AG04449 (cell line): ENCODE measurements at regions not wholly inside any gene's neighbourhood (a gene's known extent, or its start where the extent isn't known, plus 50 kb on each side); places are given as distances from the start of the nearest gene placed in this dataset.
A peak's percentile ranks its signal among the peaks of the same experiment; 100 is the strongest.

Experiments used
- CTCF ChIA-PET: fragments of 350-600 bp; formaldehyde crosslinking; extraction: SDS; loops from one replicate; lab custom pipeline; 2021; ENCODE audit warnings: antibody characterized with exemption; lab: Yijun Ruan, JAX
- POLR2A ChIA-PET: fragments of 400-600, 350-600 bp; formaldehyde crosslinking; extraction: SDS; loops from one replicate; lab custom pipeline; 2020; ENCODE audit warnings: antibody characterized with exemption, inconsistent platforms; lab: Yijun Ruan, JAX
- DNase-seq: peaks from one replicate; pipeline ENCODE4 v3.0.0-alpha.2; 2010; ENCODE audit warnings: low read depth, low spot score
- H3K4me3 ChIP-seq: 2 replicates; pipeline ENCODE4 v1.5.1; 2011; ENCODE audit warnings: low read depth, mild to moderate bottlenecking, control low read depth, low read length
- CTCF ChIP-seq: IDR thresholded peaks from one replicate; pipeline ENCODE4 v1.5.1; 2011; ENCODE audit warnings: mild to moderate bottlenecking, moderate library complexity, low read length, control low read depth, inconsistent platforms; ENCODE audit not compliant: insufficient read depth; ENCODE audit errors: missing control alignments

- CTCF ChIA-PET, result no interaction called here
- POLR2A ChIA-PET, result no interaction called here
- H3K4me3 ChIP-seq, result no peak overlapping the region
- peak; percentile 70 for DNase-seq
- no peak for TF ChIP-seq CTCF
Observed at GRCh38 chr4:99763635-99764101, 53.0 kb upstream of the DAPP1 start.

GRCh38 chr4:99762728-99763127 is 53.9 kb upstream of the DAPP1 start:
- no peak for TF ChIP-seq CTCF
- ChIA-PET POLR2A (no interaction called here), CTCF (no interaction called here)
- H3K4me3 ChIP-seq, result no peak overlapping the region
- no peak for DNase-seq

DNA sequence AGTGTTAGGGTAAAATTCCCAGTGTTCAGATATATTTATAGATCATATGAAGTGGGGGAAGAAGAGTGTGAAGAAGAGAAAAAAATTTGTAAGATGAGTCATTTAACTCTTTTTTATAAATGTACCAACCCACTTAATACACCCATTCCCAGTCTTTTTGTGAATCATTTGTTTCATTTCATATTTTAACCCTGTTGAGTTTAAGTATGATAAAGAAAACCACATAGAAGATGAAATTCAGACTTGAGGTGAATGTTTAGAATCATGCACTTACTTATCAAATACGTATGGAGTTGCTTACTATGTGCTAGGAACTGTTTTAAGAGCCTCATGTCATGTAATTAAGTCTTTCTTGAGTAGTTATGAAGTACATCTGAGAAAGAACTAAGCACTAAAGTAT is 56.6 kb upstream of the DAPP1 start:
- no peak for DNase-seq
- ChIA-PET POLR2A (no interaction called here), CTCF (no interaction called here)
- TF ChIP-seq CTCF, result no peak
- H3K4me3 ChIP-seq, result no peak overlapping the region

- POLR2A ChIA-PET, result no interaction called here
- TF ChIP-seq CTCF, result no peak
- H3K4me3 ChIP-seq, result no peak overlapping the region
- DNase-seq, result no peak
- CTCF ChIA-PET, result no interaction called here
Observed at GRCh38 chr4:99759346-99759984, 57.2 kb upstream of the DAPP1 start.

- TF ChIP-seq CTCF, result no peak
Observed at GRCh38 chr4:99755223-99755944, 61.2 kb upstream of the DAPP1 start.

DNA sequence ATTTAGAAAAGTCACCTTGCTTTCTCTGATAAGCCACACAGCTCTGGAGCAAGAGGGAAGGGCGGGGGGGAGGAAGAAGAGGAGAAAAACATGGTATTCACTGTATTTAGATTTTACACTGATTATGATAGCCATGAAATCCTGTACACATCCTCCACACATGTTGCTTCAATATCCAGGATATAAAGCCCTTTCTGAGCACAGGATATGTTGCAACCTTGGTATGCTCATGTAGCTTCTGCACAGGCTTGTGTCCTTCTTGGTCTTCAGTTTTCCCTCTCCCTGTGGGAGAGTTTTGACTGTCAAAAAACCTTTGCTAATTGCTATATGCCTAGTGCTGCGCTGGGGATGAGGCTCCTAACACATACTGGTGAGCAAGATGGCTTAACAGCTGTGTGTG is 61.9 kb upstream of the DAPP1 start:
- ChIA-PET POLR2A (no interaction called here), CTCF (no interaction called here)
- no peak for TF ChIP-seq CTCF
- no peak overlapping the region for H3K4me3 ChIP-seq
- DNase-seq, result no peak

More at GRCh38 chr4:99755223-99755944, 61.2 kb upstream of the DAPP1 start:
- ChIA-PET CTCF (no interaction called here), POLR2A (no interaction called here)
- H3K4me3 ChIP-seq, result no peak overlapping the region
- DNase-seq, result no peak
